ENCODE measurements at regions not wholly inside any gene's neighbourhood (a gene's known extent, or its start where the extent isn't known, plus 50 kb on each side); places are given as distances from the start of the nearest gene placed in this dataset.

DNA sequence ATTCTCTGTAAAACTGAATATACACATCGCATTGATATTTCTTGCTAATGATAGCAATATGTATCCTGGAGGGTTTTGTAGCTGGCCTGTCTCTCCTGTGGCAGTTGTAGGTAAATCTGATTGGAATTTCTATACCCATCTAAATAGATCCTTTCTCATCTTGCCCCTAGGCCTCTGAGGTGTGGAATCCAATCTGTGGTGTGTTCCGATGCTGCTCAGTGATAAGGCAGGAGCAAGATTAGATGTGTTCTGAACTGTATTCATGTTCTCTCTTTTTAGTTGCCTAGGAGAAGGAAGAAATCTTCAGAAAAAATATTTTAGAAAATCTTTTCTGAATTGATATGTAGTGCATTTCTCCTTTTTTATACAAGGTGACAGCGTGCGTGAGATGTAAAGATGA is 507.5 kb downstream of the NR2F1-AS1 start:
- ATAC-seq: no peak
- H3K36me3 ChIP-seq: no peaks in the 10 kb centered on the region
- H3K4me3 ChIP-seq: no peak overlapping the region
- no peak overlapping the region for H3K27ac ChIP-seq
- H3K4me1 ChIP-seq: peaks cover 0 to 8% (median 2%) of the 10 kb centered on the region in 3 donors
- no peaks in the 10 kb centered on the region for H3K27me3 ChIP-seq
- WGBS, 2 donors (ENCODE audit: low coverage in 1 of 2): 93 to 99% methylated on average over 3 to 4 of the region's 4 CpGs
- no peak for TF ChIP-seq CTCF (IDR thresholded peaks at IDR 0.05)
- TF ChIP-seq POLR2A (IDR thresholded peaks at IDR 0.05): no peak
- TF ChIP-seq POLR2AphosphoS5 (IDR thresholded peaks at IDR 0.05): no peak
- H3K9me3 ChIP-seq: no peaks in the 10 kb centered on the region

- 65 to 79% methylated on average over 3 of the region's 3 CpGs for WGBS, 2 donors (ENCODE audit: low coverage in 1 of 2)
- no peak overlapping the region for H3K4me3 ChIP-seq
- no peak for ATAC-seq
- H3K36me3 ChIP-seq: no peaks in the 10 kb centered on the region
- no peaks in the 10 kb centered on the region for H3K27me3 ChIP-seq
- TF ChIP-seq EP300 (IDR thresholded peaks at IDR 0.05) (no peak), CTCF (IDR thresholded peaks at IDR 0.05) (no peak), POLR2AphosphoS5 (IDR thresholded peaks at IDR 0.05) (no peak), POLR2A (IDR thresholded peaks at IDR 0.05) (no peak)
- no peak overlapping the region for H3K27ac ChIP-seq
- H3K4me1 ChIP-seq: peaks cover 0 to 5% (median 0%) of the 10 kb centered on the region in 3 donors
- no peaks in the 10 kb centered on the region for H3K9me3 ChIP-seq
Observed at GRCh38 chr5:93072831-93073459, 508.1 kb downstream of the NR2F1-AS1 start.

DNA sequence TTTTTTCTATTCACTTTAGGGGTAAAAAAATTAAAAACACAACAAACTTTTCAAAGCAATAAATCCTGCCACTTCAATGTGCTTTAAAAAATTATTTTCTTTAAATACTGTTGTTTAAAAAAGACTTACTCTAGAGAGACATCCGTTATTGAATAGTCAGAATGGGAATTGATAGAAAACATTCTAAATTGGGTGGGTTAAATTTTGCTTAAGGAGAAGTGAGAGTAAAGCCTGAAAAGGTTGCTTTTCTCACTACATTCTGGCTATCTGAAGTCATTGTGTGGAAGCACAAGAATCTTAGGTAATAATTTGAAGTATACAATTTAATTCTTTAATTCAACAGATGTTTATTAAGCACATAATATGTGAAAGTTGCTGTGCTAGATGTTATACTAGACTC is 509.3 kb downstream of the NR2F1-AS1 start:
- no peak overlapping the region for H3K4me3 ChIP-seq
- H3K36me3 ChIP-seq: no peaks in the 10 kb centered on the region
- no peak for ATAC-seq
- no peak overlapping the region for H3K27ac ChIP-seq
- no peaks in the 10 kb centered on the region for H3K9me3 ChIP-seq
- WGBS, 2 donors (ENCODE audit: low coverage in 1 of 2): 75 to 100% methylated on average over 1 of the region's 1 CpG
- H3K27me3 ChIP-seq: no peaks in the 10 kb centered on the region
- no peak for TF ChIP-seq POLR2A (IDR thresholded peaks at IDR 0.05)
- no peak for TF ChIP-seq EP300 (IDR thresholded peaks at IDR 0.05)
- peaks cover 0 to 5% (median 0%) of the 10 kb centered on the region in 3 donors for H3K4me1 ChIP-seq

DNA sequence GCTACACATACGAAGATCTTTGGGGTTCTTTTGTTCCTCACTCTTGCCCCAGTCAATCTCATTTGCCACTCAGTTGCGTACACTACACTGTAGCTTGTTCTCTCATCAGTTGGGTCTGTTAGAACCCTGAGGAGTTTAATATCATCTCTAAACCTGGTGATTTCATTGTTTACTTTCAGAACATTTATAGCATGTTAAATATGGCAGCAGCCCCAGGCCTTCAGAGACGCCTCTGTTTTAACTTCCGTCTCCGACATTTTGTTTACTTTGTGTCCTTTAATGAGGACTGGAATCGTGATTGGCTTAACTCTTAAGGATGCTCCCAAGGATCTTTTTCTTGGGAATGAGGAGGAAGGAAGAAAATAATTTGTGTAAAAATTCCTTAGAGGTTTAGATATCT is 510.1 kb downstream of the NR2F1-AS1 start:
- Histone ChIP-seq H3K4me3 (no peak overlapping the region), H3K4me1 (peaks cover 0 to 5% (median 0%) of the 10 kb centered on the region in 3 donors), H3K36me3 (no peaks in the 10 kb centered on the region), H3K27ac (no peak overlapping the region), H3K9me3 (no peaks in the 10 kb centered on the region), H3K27me3 (no peaks in the 10 kb centered on the region)
- no peak for ATAC-seq
- no peak for TF ChIP-seq POLR2AphosphoS5 (IDR thresholded peaks at IDR 0.05)
- TF ChIP-seq CTCF (IDR thresholded peaks at IDR 0.05): no peak
- TF ChIP-seq POLR2A (IDR thresholded peaks at IDR 0.05): no peak
- TF ChIP-seq EP300 (IDR thresholded peaks at IDR 0.05): no peak
- 34 to 53% methylated on average over 2 to 6 of the region's 6 CpGs for WGBS, 2 donors (ENCODE audit: low coverage in 1 of 2)

GRCh38 chr5:93069276-93069675 is 511.7 kb downstream of the NR2F1-AS1 start:
- Histone ChIP-seq H3K27ac (no peak overlapping the region), H3K36me3 (no peaks in the 10 kb centered on the region), H3K9me3 (no peaks in the 10 kb centered on the region), H3K27me3 (no peaks in the 10 kb centered on the region), H3K4me3 (no peak overlapping the region), H3K4me1 (peaks cover 0 to 5% (median 0%) of the 10 kb centered on the region in 3 donors)
- no peak for ATAC-seq
- 100% methylated on average over 2 of the region's 2 CpGs for WGBS, 2 donors (ENCODE audit: low coverage in 1 of 2)
- TF ChIP-seq POLR2AphosphoS5 (IDR thresholded peaks at IDR 0.05): no peak

GRCh38 chr5:93062548-93062947 is 518.5 kb downstream of the NR2F1-AS1 start:
- no peaks in the 10 kb centered on the region for H3K27me3 ChIP-seq
- no peaks in the 10 kb centered on the region for H3K4me1 ChIP-seq
- H3K36me3 ChIP-seq: no peaks in the 10 kb centered on the region
- no peak for ATAC-seq
- no peaks in the 10 kb centered on the region for H3K9me3 ChIP-seq
- no peak overlapping the region for H3K27ac ChIP-seq
- H3K4me3 ChIP-seq: no peak overlapping the region
- no peak for TF ChIP-seq CTCF (IDR thresholded peaks at IDR 0.05)
- TF ChIP-seq POLR2AphosphoS5 (IDR thresholded peaks at IDR 0.05): no peak
- TF ChIP-seq EP300 (IDR thresholded peaks at IDR 0.05): no peak
- no peak for TF ChIP-seq POLR2A (IDR thresholded peaks at IDR 0.05)
- WGBS, 2 donors (ENCODE audit: low coverage in 1 of 2): 100% methylated on average over 1 of the region's 1 CpG
